OCI-LY7 (cell line): ENCODE measurements at regions not wholly inside any gene's neighbourhood (a gene's known extent, or its start where the extent isn't known, plus 50 kb on each side); places are given as distances from the start of the nearest gene placed in this dataset.

ENCODE experiments used
- BruUV-seq: library from RNA; stranded (reverse); fragments of 400-500 nt; replicated peaks from 2 replicates; lab custom pipeline; 2021; lab: Mats Ljungman, UMichigan
- CTCF ChIA-PET: fragments of 300-600 bp; sonication (Branson Sonifier 250); formaldehyde crosslinking; loops from one replicate; lab custom pipeline; 2022; ENCODE audit warnings: antibody characterized with exemption; ENCODE audit not compliant: unreplicated experiment; lab: Charles Lee
- POLR2A ChIA-PET: fragments of 300-600 bp; sonication (Branson Sonifier 250); formaldehyde crosslinking; loops from one replicate; lab custom pipeline; 2022; ENCODE audit warnings: antibody characterized with exemption; lab: Charles Lee
- DNase-seq: peaks from one replicate; pipeline ENCODE4 v3.0.0-alpha.2; 2015; ENCODE audit warnings: low spot score
- H2AFZ ChIP-seq: fragments of 200-600 bp; sonication (generic), shearing (Covaris generic); 2 replicates; pipeline ENCODE4 v1.6.1; 2014; ENCODE audit warnings: mild to moderate bottlenecking, antibody characterized with exemption, low read length, moderate library complexity
- H3K27ac ChIP-seq: fragments of 200-600 bp; sonication (generic); 2 replicates; pipeline ENCODE4 v1.5.1; 2014; ENCODE audit warnings: mixed run types, low read depth, mild to moderate bottlenecking, moderate library complexity, low read length, inconsistent platforms; ENCODE audit not compliant: poor library complexity, severe bottlenecking
- H3K36me3 ChIP-seq: fragments of 200-600 bp; sonication (generic); 2 replicates; pipeline ENCODE4 v1.6.1; 2014; ENCODE audit warnings: mild to moderate bottlenecking, antibody characterized with exemption, low read length, moderate library complexity, mixed read lengths; ENCODE audit not compliant: insufficient read depth
- H3K4me1 ChIP-seq: fragments of 200-600 bp; sonication (generic); 2 replicates; pipeline ENCODE4 v1.5.1; 2014; ENCODE audit warnings: mild to moderate bottlenecking, low read length; ENCODE audit not compliant: insufficient read depth, poor library complexity, severe bottlenecking
- H3K4me2 ChIP-seq: fragments of 200-600 bp; sonication (generic); 2 replicates; pipeline ENCODE4 v1.6.1; 2014; ENCODE audit warnings: mild to moderate bottlenecking, low read length
- H3K4me3 ChIP-seq: fragments of 200-600 bp; sonication (generic); 2 replicates; pipeline ENCODE4 v1.5.1; 2014; ENCODE audit warnings: mild to moderate bottlenecking, low read depth, low read length; ENCODE audit not compliant: poor library complexity, severe bottlenecking
- H3K79me2 ChIP-seq: fragments of 200-600 bp; sonication (generic); 2 replicates; pipeline ENCODE4 v1.6.1; 2016; ENCODE audit warnings: low read depth, mild to moderate bottlenecking, low read length, moderate library complexity, mixed read lengths; ENCODE audit not compliant: insufficient read depth
- H3K9me2 ChIP-seq: fragments of 200-600 bp; sonication (generic); 2 replicates; pipeline ENCODE4 v1.6.1; 2016; ENCODE audit warnings: mild to moderate bottlenecking, low read length, mixed read lengths; ENCODE audit not compliant: insufficient read depth
- H3K9me3 ChIP-seq: fragments of 200-600 bp; sonication (generic); 2 replicates; pipeline ENCODE4 v1.6.1; 2014; ENCODE audit warnings: mild to moderate bottlenecking, mixed run types, low read length, mixed read lengths
- H4K20me1 ChIP-seq: fragments of 200-600 bp; sonication (generic); 2 replicates; pipeline ENCODE4 v1.6.1; 2014; ENCODE audit warnings: mild to moderate bottlenecking, antibody characterized with exemption, low read length, moderate library complexity, mixed read lengths; ENCODE audit not compliant: insufficient read depth
- EZH2phosphoT487 ChIP-seq: fragments of 200-600 bp; sonication (generic); IDR thresholded peaks from 2 replicates; pipeline ENCODE4 v1.6.1; 2018; ENCODE audit warnings: low read depth, borderline replicate concordance, mild to moderate bottlenecking, mixed run types, antibody characterized with exemption, low read length, moderate library complexity, mixed read lengths
- intact Hi-C: fragments of 100-400 bp; cut with micrococcal nuclease; formaldehyde crosslinking; loops from one replicate; pipeline ENCODE4 v1.10.0; 2022; ENCODE audit not compliant: unreplicated experiment
- TF ChIP-seq, protein P1 (sequence below): fragments of 200-600 bp; sonication (generic); conservative IDR thresholded peaks from 2 replicates; pipeline ENCODE4 v1.5.1; 2014; ENCODE audit warnings: mild to moderate bottlenecking, antibody characterized with exemption, low read length, moderate library complexity, mixed read lengths

- ChIA-PET CTCF (no interaction called here), POLR2A (interaction anchor here (1.0 kb wide), 1 partner anchor 26 kb away, joined by 3 read pairs; no protein-coding TSS in a partner anchor)
- Histone ChIP-seq H3K9me3 (no peaks in the 10 kb centered on the region), H3K9me2 (no peaks in the 10 kb centered on the region), H2AFZ (no peak overlapping the region), H3K4me1 (no peaks in the 10 kb centered on the region), H3K4me3 (no peak overlapping the region), H4K20me1 (no peaks in the 10 kb centered on the region), H3K79me2 (no peaks in the 10 kb centered on the region), H3K27ac (no peak overlapping the region), H3K4me2 (no peak overlapping the region), H3K36me3 (no peaks in the 10 kb centered on the region)
- DNase-seq, result no peak
- intact Hi-C loops, result no loop called here
- no TSS peak for BruUV-seq
- TF ChIP-seq, protein P1, sequence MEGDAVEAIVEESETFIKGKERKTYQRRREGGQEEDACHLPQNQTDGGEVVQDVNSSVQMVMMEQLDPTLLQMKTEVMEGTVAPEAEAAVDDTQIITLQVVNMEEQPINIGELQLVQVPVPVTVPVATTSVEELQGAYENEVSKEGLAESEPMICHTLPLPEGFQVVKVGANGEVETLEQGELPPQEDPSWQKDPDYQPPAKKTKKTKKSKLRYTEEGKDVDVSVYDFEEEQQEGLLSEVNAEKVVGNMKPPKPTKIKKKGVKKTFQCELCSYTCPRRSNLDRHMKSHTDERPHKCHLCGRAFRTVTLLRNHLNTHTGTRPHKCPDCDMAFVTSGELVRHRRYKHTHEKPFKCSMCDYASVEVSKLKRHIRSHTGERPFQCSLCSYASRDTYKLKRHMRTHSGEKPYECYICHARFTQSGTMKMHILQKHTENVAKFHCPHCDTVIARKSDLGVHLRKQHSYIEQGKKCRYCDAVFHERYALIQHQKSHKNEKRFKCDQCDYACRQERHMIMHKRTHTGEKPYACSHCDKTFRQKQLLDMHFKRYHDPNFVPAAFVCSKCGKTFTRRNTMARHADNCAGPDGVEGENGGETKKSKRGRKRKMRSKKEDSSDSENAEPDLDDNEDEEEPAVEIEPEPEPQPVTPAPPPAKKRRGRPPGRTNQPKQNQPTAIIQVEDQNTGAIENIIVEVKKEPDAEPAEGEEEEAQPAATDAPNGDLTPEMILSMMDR, result no peak
- TF ChIP-seq EZH2phosphoT487, result no peak
Measured at GRCh38 chr13:66117563-66117962, 1112.6 kb downstream of the PCDH9 start.

- H3K27ac ChIP-seq, result no peak overlapping the region
- ChIA-PET POLR2A (interaction anchor here (0.6 to 1.0 kb wide), 3 partner anchors 80 to 1003 kb away, joined by 3 read pairs; no protein-coding TSS in a partner anchor), CTCF (no interaction called here)
- H3K4me1 ChIP-seq, result no peaks in the 10 kb centered on the region
- no peak for TF ChIP-seq EZH2phosphoT487
- TF ChIP-seq, protein P1, result no peak
- no peaks in the 10 kb centered on the region for H3K9me3 ChIP-seq
- no peak for DNase-seq
- H2AFZ ChIP-seq, result no peak overlapping the region
- H3K4me3 ChIP-seq, result no peak overlapping the region
- no peaks in the 10 kb centered on the region for H3K79me2 ChIP-seq
- H3K9me2 ChIP-seq, result no peaks in the 10 kb centered on the region
- BruUV-seq, result no TSS peak
- no peaks in the 10 kb centered on the region for H3K36me3 ChIP-seq
- intact Hi-C loops, result no loop called here
- no peak overlapping the region for H3K4me2 ChIP-seq
- no peaks in the 10 kb centered on the region for H4K20me1 ChIP-seq
Measured at GRCh38 chr13:66113882-66114526, 1116.1 kb downstream of the PCDH9 start.

GRCh38 chr13:66111628-66112027 lies 1118.5 kb downstream of the PCDH9 start:
- Histone ChIP-seq H3K79me2 (no peaks in the 10 kb centered on the region), H2AFZ (no peak overlapping the region), H3K27ac (no peak overlapping the region), H3K4me1 (no peaks in the 10 kb centered on the region), H3K4me2 (no peak overlapping the region), H3K9me3 (no peaks in the 10 kb centered on the region), H3K9me2 (no peaks in the 10 kb centered on the region), H3K4me3 (no peak overlapping the region), H3K36me3 (no peaks in the 10 kb centered on the region), H4K20me1 (no peaks in the 10 kb centered on the region)
- ChIA-PET CTCF (interaction anchor here (1.0 kb wide), 1 partner anchor 883 kb away, joined by 3 read pairs; no protein-coding TSS in a partner anchor), POLR2A (interaction anchor here (0.5 to 2.4 kb wide), 4 partner anchors 9 to 479 kb away, joined by 3 to 11 read pairs (median 4); no protein-coding TSS in a partner anchor)
- no TSS peak for BruUV-seq
- TF ChIP-seq, protein P1, result no peak
- no peak for TF ChIP-seq EZH2phosphoT487
- intact Hi-C loops, result no loop called here
- DNase-seq, result no peak
